ENCODE measurements at regions not wholly inside any gene's neighbourhood (a gene's known extent, or its start where the extent isn't known, plus 50 kb on each side); places are given as distances from the start of the nearest gene placed in this dataset.

DNA sequence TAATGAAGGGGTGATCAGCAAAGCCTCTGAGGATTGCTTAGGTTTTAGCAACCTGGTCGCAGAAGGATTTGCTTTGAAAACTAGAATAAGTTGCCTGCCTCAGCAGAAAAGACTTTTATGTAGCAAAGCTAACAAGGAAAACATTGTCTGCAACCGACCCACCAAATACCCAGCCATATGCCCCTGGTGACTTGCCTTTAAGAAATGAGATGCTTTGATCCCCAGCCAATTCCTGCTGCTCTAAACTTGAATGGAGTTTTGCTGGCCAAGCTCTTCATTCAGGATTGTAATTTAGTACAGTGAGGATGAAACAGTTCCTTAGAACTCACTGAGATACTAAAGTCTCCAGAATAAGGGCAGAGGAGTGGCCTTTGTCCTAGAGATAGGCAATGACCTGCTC lies 139.8 kb upstream of the PROK2 start:
- TF ChIP-seq EGR1 (IDR thresholded peaks at IDR 0.05; ENCODE audit: borderline replicate concordance, low read depth, low read length) (no peak), SIN3A (conservative IDR thresholded peaks at IDR 0.05 in 1 of 2, IDR thresholded peaks at IDR 0.05 in 1 of 2; ENCODE audit: low read depth in 1 of 2, low read length in 2 of 2) (no peak), RAD21 (IDR thresholded peaks at IDR 0.05 in 1 of 2, conservative IDR thresholded peaks at IDR 0.05 in 1 of 2; ENCODE audit: low read depth in 2 of 2, low read length in 2 of 2) (no peak), POLR2A (IDR thresholded peaks at IDR 0.05; ENCODE audit: control extremely low read depth in 1 of 2, low read depth in 2 of 2, low read length in 2 of 2) (no peak)
- TF ChIP-seq, protein P1, sequence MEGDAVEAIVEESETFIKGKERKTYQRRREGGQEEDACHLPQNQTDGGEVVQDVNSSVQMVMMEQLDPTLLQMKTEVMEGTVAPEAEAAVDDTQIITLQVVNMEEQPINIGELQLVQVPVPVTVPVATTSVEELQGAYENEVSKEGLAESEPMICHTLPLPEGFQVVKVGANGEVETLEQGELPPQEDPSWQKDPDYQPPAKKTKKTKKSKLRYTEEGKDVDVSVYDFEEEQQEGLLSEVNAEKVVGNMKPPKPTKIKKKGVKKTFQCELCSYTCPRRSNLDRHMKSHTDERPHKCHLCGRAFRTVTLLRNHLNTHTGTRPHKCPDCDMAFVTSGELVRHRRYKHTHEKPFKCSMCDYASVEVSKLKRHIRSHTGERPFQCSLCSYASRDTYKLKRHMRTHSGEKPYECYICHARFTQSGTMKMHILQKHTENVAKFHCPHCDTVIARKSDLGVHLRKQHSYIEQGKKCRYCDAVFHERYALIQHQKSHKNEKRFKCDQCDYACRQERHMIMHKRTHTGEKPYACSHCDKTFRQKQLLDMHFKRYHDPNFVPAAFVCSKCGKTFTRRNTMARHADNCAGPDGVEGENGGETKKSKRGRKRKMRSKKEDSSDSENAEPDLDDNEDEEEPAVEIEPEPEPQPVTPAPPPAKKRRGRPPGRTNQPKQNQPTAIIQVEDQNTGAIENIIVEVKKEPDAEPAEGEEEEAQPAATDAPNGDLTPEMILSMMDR (IDR thresholded peaks at IDR 0.05; ENCODE audit: control extremely low read depth in 1 of 3, insufficient read depth in 1 of 3, low read depth in 1 of 3, low read length in 3 of 3): no peak

All from H1 (cell line).